Mammary epithelial cell (primary cell): ENCODE measurements at regions not wholly inside any gene's neighbourhood (a gene's known extent, or its start where the extent isn't known, plus 50 kb on each side); places are given as distances from the start of the nearest gene placed in this dataset.

Experiments used
- CTCF ChIP-seq, 2 donors: IDR thresholded peaks in 1 of 2; conservative IDR thresholded peaks in 1 of 2; 2 replicates each; pipeline ENCODE4 v1.5.1; 2011 to 2012; ENCODE audit warnings: inconsistent platforms in 2 of 2, low read length in 2 of 2, mild to moderate bottlenecking in 2 of 2, control low read depth in 1 of 2, low read depth in 1 of 2; ENCODE audit not compliant: insufficient read depth in 1 of 2; ENCODE audit errors: extremely low read depth in 1 of 2
- EZH2 ChIP-seq: IDR thresholded peaks from 2 replicates; pipeline ENCODE4 v1.6.1; 2012; ENCODE audit warnings: low read length, inconsistent platforms, borderline replicate concordance

- TF ChIP-seq CTCF (conservative IDR thresholded peaks at IDR 0.05 in 1 of 2, IDR thresholded peaks at IDR 0.05 in 1 of 2; ENCODE audit: extremely low read depth in 1 of 2, insufficient read depth in 1 of 2, low read depth in 1 of 2, low read length in 2 of 2) (no peak), EZH2 (no peak)
These were observed 55.3 kb upstream of the DPH5 start for GRCh38 chr1:101080859-101081258.
